HG03575 (cell line): ENCODE measurements at regions not wholly inside any gene's neighbourhood (a gene's known extent, or its start where the extent isn't known, plus 50 kb on each side); places are given as distances from the start of the nearest gene placed in this dataset.

Source experiments
- ATAC-seq: cut with Tn5 transposase; IDR thresholded peaks from one replicate; pipeline ENCODE4 v1.9.1; 2021; ENCODE audit not compliant: unreplicated experiment, insufficient number of reproducible peaks, low FRiP score; ENCODE audit errors: extremely low read depth

DNA sequence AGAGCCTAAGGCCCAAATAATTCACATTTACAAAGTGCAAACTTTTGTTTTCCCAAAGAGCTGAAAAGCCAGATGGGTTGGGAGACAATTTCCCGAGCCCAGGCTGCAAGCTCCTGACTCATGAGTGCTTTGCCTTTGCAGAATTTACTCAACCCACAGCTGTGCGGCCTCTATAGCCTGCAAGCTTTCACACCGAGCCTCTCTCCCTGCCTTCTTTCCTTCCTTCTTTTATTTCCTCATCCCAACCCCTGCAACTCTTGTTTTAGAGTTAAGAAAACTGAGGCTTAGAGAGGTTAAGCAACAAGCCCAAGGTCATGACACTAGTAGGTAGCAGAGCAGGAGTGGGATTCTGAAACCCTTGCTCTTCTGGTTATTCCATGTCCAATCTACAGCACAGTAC, 203.0 kb upstream of the GPR26 start:
- no peak for ATAC-seq

- ATAC-seq = no peak
Measured at GRCh38 chr10:123463698-123464097, 202.5 kb upstream of the GPR26 start.

DNA sequence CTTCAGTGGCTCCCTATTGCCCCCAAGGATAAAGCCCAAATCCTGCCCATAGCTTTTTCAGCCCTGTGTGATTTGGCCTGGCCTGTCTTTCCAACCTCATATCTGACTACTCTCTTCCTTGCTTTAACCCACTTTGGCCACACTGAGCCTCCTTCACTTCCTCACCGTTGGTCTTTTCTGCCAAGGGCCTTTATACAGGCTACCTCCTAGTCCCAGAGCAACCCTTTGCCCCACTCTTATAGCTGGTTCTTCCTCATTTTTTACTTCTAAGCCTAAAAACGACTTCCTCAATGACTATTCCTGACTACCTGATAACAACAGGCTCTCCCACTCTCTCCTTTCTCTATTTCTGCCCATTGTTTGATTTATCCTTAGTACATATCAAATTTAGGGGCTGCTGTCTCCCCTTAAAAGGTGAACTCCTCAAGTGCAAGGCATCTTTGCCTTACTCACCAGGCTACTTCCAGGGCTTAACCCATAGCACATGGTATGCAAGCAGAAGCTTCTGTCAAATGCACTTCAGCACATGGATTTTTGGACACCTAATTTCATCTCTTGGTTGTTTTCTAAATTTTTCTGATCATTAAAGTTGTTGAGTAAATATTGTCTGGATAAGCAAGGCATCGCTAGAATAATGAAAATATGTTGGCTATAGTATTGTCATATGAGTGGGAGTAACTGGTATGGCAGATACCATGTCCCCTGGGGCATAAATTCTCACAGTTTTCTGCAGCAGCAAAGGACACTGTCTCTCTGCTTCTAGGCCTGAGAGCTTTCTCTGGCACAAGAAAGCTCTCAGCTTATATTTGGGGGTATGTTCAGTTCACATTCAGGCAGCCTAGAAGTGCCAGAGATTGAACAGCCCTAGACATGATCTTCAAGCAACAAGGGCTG, 201.5 kb upstream of the GPR26 start:
- ATAC-seq = no peak

GRCh38 chr10:123470336-123470921, 195.7 kb upstream of the GPR26 start:
- no peak for ATAC-seq

DNA sequence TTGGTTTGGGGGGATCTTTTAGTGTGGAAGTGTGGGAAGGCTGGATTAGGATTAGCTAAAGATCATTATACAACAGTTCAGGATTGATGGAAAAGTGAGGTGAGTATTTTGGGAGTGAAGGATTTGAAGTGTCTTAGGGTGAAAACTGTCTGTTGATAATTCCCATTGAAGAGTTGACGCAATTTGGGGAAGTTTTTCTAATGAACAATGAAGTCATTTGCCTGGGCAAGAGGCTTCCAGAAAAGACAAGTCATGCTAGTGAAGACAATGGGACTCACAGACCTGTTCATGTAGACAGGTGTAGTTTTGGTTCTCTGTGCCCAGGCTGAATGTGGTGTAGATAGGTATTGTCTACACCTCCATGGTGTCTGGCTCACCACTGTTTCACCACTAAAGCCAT, 194.3 kb upstream of the GPR26 start:
- ATAC-seq = no peak

DNA sequence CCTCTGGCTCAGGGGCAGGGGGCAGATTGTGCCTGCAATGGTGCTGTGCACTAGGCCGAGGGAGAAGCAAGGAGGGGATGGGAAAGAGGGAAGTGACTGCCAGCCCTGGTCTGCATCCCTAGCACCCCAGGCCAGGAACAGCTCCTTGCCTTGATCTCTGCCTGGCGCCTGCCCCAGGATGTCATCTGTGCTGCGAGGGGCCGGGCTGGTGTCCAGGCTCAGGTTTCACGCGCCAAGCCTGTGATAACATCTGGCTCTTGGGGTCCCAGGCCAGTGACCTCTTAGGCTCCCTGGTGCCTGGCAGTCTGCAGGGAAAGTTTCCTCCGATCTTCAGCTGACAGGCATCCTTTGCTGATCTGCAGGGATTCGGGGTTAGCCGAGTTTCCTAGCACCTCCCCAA, 193.5 kb upstream of the GPR26 start:
- ATAC-seq = no peak

GRCh38 chr10:123474700-123475099, 191.5 kb upstream of the GPR26 start:
- no peak for ATAC-seq

- no peak for ATAC-seq
Measured at GRCh38 chr10:123475466-123475865, 190.7 kb upstream of the GPR26 start.

GRCh38 chr10:123478116-123478515, 188.0 kb upstream of the GPR26 start:
- ATAC-seq = no peak

GRCh38 chr10:123479640-123480039, 186.5 kb upstream of the GPR26 start:
- ATAC-seq = no peak

GRCh38 chr10:123480344-123480743, 185.8 kb upstream of the GPR26 start:
- no peak for ATAC-seq

DNA sequence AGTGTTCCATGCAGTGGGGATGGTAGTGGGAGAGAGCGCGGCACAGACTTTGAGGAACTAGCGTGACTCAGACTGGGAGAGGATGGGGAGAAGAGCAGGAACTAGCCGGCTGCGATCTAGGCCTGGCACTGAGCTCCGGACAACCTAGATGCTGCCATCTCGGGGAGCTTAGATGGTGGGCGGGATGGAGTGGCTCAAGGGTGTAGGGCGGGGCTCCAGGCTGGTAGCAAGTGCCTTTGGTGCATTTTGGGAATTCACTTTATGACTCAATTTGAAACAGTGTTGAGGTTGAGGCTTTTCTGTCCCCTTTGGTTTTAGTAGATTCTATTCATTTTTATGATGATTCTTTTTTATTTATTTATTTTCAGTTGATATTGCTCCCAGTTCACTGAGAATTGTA, 185.3 kb upstream of the GPR26 start:
- ATAC-seq = no peak

DNA sequence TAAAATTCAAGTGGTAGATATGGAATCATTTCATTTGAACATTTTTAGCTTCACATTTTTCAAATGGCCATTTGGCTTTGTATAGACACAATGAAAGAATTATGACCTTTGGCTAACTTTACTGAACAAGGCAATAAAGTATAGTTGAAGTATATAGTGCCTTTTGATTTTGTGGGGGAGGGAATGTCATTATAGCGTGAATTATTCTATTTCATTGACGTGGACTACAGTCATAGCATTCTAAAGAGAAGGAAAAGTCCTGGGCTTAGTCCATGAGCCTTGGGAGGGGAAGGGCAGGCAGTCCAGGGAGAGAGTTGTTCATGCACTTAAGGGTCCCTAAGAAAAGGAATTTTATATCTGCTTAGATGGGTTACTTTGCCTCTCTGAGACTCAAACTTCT, 181.4 kb upstream of the GPR26 start:
- no peak for ATAC-seq

GRCh38 chr10:123485341-123485960, 180.7 kb upstream of the GPR26 start:
- no peak for ATAC-seq

DNA sequence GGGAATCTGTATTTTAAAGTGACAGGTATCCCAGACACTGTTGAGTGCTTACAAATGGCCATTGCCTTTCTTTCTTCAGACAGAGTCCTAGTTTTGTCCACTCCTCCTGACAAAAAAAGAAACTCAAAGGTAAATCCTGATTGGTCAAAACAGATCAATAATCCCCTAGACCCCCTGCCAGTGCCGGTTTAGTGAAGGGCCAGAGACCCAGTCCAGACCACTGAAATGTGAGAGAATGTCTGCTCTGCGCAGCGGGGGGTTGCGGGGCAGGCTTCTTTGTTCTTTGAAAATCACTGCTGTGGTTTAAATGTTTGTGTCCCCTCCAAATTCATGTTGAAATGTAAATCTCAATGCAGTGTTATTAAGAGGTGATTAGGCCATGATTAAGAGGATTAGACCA, 177.7 kb upstream of the GPR26 start:
- ATAC-seq = no peak

DNA sequence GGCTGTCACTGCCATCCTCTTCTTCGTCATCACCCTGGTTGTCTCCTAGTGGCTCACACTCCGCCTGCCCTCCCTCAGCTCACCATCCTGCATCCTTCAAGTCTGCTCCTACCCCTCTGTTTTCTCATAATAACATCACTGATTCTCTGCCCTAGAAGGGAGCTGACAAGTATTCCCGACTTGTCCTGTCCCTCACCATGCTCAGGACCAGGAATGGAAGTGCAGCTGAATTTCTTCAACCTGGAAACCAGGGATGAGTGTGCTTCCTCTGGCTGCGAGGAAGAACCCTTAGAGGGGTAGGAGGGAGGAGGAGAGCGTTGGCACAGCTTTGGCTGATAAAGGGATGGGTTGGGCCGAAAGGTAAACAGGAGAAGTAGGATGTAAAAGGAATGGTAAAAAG, 174.8 kb upstream of the GPR26 start:
- no peak for ATAC-seq

DNA sequence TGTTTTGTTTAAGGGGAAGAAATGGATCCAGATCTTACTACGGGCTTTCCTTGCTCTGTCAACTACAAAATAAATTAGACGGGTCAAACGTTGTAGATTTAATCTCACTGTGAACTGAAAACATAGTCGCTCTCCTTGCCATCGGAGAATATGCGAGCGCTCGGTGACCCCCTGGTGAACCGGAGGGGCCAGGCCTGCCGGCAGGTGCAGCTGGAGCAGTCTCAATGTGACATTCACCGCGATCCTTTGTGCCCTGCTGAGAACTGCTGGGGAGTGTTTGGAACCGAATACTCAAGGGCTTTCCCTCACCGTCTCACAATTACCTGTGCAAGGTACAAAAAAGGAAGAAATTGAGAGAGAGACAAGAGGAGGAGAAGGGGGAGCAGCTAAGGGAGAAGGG, 174.1 kb upstream of the GPR26 start:
- no peak for ATAC-seq

DNA sequence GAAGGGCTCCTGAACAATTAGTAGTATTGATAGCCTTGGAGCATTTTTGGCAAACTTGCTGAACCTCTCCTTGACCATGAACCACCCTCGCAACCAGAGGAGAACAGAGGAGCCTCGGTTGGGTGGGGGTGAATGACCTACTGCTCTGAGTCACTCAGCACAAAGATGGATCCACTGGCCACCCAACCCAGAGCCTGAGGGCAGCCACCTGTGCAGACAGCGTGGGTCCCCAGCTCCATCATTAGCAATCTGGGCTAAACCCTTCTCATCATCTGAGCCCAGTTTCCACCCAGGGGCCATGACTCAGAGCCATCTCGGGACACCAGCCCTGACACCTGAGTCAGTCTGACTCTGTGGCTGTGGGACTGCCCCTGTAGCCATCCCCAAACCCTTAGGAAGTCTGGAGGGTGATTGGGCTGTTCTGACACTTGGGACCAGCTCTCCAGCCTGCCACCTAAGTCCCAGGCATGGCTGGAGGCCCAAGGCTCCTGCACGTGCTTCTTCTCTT, 171.8 kb upstream of the GPR26 start:
- no peak for ATAC-seq

- no peak for ATAC-seq
Measured at GRCh38 chr10:123496375-123496774, 169.8 kb upstream of the GPR26 start.

DNA sequence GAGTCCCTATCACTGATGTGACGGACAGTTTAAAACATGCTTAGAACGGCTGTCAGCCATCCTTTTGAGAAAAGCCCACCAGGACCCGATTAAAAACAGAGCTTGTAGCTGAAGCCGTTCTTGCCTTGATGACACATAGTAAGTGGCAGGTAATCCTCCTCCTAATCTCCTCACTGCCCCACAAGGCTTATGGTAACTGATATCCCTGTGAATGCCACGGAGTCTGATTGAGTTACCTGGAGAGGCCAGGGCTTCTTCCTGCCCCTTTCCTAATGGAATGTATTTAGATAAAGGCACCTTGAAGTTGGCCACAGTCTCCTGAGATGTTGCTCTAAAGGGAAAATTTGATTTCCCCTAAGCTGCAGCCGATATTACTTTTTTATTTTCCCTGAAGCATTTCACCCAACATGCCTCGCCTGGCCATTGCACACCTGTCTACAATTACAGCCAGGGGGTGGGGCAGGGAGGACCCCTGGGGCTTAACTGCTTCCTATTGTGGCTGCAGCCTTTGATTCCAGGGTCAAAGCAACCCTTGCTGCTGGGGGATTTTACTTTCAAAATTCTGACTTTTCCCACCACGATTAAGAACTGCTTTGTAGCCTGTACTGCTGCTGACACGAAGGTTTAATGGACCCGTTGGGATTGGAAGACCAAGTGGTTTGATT, 169.0 kb upstream of the GPR26 start:
- ATAC-seq = no peak
